Fibroblast of lung (primary cell): ENCODE measurements at regions not wholly inside any gene's neighbourhood (a gene's known extent, or its start where the extent isn't known, plus 50 kb on each side); places are given as distances from the start of the nearest gene placed in this dataset.

ENCODE experiments used
- CTCF ChIP-seq, 2 donors: IDR thresholded peaks in 1 of 2; conservative IDR thresholded peaks in 1 of 2; 1 replicate in 1 of 2; 2 replicates in 1 of 2; pipeline ENCODE4 v1.5.1; 2011 to 2012; ENCODE audit warnings: low read length in 2 of 2, control low read depth in 1 of 2, inconsistent platforms in 1 of 2, low read depth in 1 of 2, mild to moderate bottlenecking in 1 of 2
- EZH2 ChIP-seq: IDR thresholded peaks from 2 replicates; pipeline ENCODE4 v1.5.1; 2012; ENCODE audit warnings: low read length, control low read depth, mild to moderate bottlenecking; ENCODE audit errors: missing control alignments

GRCh38 chr22:25404928-25405816 lies 159.3 kb upstream of the GRK3 start:
- TF ChIP-seq CTCF (conservative IDR thresholded peaks at IDR 0.05 in 1 of 2, IDR thresholded peaks at IDR 0.05 in 1 of 2; ENCODE audit: low read depth in 1 of 2, low read length in 2 of 2) (no peak), EZH2 (no peak)
